Testis (tissue), 2 donors: ENCODE measurements at regions not wholly inside any gene's neighbourhood (a gene's known extent, or its start where the extent isn't known, plus 50 kb on each side); places are given as distances from the start of the nearest gene placed in this dataset.

Experiments
- POLR2A ChIP-seq: fragments of 450-650 bp; IDR thresholded peaks from one replicate; pipeline ENCODE4 v1.6.1; 2017; ENCODE audit warnings: antibody characterized with exemption, mild to moderate bottlenecking, moderate library complexity
- TF ChIP-seq, protein P1 (sequence below), 3 experiments: fragments of 450-650 bp in 2 of 3; fragments of 200-600 bp in 1 of 3; sonication (generic) in 1 of 3; IDR thresholded peaks; one replicate each; pipeline ENCODE4 v1.5.1; 2016 to 2019; ENCODE audit warnings: antibody characterized with exemption in 3 of 3, mild to moderate bottlenecking in 2 of 3, moderate library complexity in 1 of 3

DNA sequence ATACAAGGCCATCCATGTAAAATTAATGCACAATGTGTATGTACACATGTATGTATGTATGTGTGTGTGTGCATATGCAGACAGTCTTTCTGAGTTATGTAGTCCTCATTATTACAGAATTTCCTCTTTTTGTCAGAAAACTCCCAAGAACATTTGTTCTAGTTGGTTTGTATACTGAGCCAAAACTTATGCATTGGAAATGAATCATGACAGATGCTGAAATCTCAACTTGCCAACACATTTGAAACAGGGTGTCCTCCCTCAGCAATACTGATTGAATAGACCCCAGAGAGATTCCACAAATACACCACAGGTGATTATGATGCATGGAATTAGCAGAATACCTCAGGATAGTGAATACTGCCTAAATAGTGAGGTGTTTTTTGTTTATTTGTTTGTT is 472.9 kb upstream of the PCDH15 start:
- TF ChIP-seq, protein P1, sequence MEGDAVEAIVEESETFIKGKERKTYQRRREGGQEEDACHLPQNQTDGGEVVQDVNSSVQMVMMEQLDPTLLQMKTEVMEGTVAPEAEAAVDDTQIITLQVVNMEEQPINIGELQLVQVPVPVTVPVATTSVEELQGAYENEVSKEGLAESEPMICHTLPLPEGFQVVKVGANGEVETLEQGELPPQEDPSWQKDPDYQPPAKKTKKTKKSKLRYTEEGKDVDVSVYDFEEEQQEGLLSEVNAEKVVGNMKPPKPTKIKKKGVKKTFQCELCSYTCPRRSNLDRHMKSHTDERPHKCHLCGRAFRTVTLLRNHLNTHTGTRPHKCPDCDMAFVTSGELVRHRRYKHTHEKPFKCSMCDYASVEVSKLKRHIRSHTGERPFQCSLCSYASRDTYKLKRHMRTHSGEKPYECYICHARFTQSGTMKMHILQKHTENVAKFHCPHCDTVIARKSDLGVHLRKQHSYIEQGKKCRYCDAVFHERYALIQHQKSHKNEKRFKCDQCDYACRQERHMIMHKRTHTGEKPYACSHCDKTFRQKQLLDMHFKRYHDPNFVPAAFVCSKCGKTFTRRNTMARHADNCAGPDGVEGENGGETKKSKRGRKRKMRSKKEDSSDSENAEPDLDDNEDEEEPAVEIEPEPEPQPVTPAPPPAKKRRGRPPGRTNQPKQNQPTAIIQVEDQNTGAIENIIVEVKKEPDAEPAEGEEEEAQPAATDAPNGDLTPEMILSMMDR (IDR thresholded peaks at IDR 0.05) = no peak
- TF ChIP-seq POLR2A = no peak
